CD4-positive, alpha-beta T cell (primary cell): ENCODE measurements at regions not wholly inside any gene's neighbourhood (a gene's known extent, or its start where the extent isn't known, plus 50 kb on each side); places are given as distances from the start of the nearest gene placed in this dataset.

Experiments
- ATAC-seq: fragments of 200-7000 bp; cut with Tn5 transposase; one replicate; pipeline ENCODE4 v1.10.0; 2022; ENCODE audit warnings: mild to moderate bottlenecking; ENCODE audit not compliant: poor library complexity
- CTCF ChIA-PET: fragments of 350-600 bp; sonication (Branson Sonifier 250); formaldehyde crosslinking; loops from one replicate; lab custom pipeline; 2021; ENCODE audit warnings: antibody characterized with exemption, inconsistent platforms; lab: Charles Lee
- POLR2A ChIA-PET: fragments of 350-600 bp; sonication (Branson Sonifier 250); formaldehyde crosslinking; loops from one replicate; lab custom pipeline; 2021; ENCODE audit warnings: antibody characterized with exemption, inconsistent platforms; lab: Charles Lee
- DNase-seq, 14 experiments: peaks; one replicate each; pipeline ENCODE4 v3.0.0-alpha.2; 2013 to 2020; ENCODE audit warnings: mixed read lengths in 2 of 14
- H3K27ac ChIP-seq, 2 donors: one replicate each; pipeline versions ENCODE4 v1.5.1 to v1.7.0; 2013; ENCODE audit warnings: low read length in 2 of 2, low read depth in 1 of 2, mild to moderate bottlenecking in 1 of 2
- H3K27me3 ChIP-seq, 2 experiments: 1 replicate in 1 of 2; 2 replicates in 1 of 2; pipeline versions ENCODE4 v1.6.1 to v1.7.0; 2013; ENCODE audit warnings: low read length in 2 of 2, control low read depth in 1 of 2, mild to moderate bottlenecking in 1 of 2, moderate library complexity in 1 of 2; ENCODE audit not compliant: insufficient read depth in 2 of 2, control insufficient read depth in 1 of 2
- H3K36me3 ChIP-seq: one replicate; pipeline ENCODE4 v1.6.1; 2013; ENCODE audit warnings: low read length, control low read depth; ENCODE audit not compliant: insufficient read depth
- H3K4me1 ChIP-seq: one replicate; pipeline ENCODE4 v1.6.1; 2013; ENCODE audit warnings: low read length, control low read depth; ENCODE audit not compliant: insufficient read depth
- H3K4me3 ChIP-seq: one replicate; pipeline ENCODE4 v1.5.1; 2013; ENCODE audit warnings: mild to moderate bottlenecking, low read length, moderate library complexity
- H3K9me3 ChIP-seq, 2 experiments: 1 replicate in 1 of 2; 2 replicates in 1 of 2; pipeline versions ENCODE4 v1.6.1 to v1.7.0; 2013; ENCODE audit warnings: low read length in 2 of 2, mild to moderate bottlenecking in 2 of 2, control low read depth in 1 of 2, moderate library complexity in 1 of 2; ENCODE audit not compliant: control insufficient read depth in 1 of 2, insufficient read depth in 1 of 2
- H3K27ac Mint-ChIP-seq: one replicate; pipeline ENCODE4 v1.8.0; 2020; ENCODE audit warnings: mixed read lengths
- H3K27me3 Mint-ChIP-seq: one replicate; pipeline ENCODE4 v1.8.0; 2021; ENCODE audit warnings: mixed read lengths
- H3K36me3 Mint-ChIP-seq: one replicate; pipeline ENCODE4 v1.8.0; 2021; ENCODE audit warnings: low read depth, mixed read lengths
- H3K4me1 Mint-ChIP-seq: one replicate; pipeline ENCODE4 v1.8.0; 2021; ENCODE audit warnings: low read depth, mixed read lengths
- H3K4me3 Mint-ChIP-seq: one replicate; pipeline ENCODE4 v1.8.0; 2020; ENCODE audit warnings: mild to moderate bottlenecking, mixed read lengths
- H3K9me3 Mint-ChIP-seq: one replicate; pipeline ENCODE4 v1.8.0; 2020; ENCODE audit warnings: mixed read lengths
- intact Hi-C, 2 experiments: fragments of 100-400 bp; cut with DNase I in 1 of 2; cut with micrococcal nuclease in 1 of 2; formaldehyde crosslinking; loops; one replicate each; pipeline versions ENCODE4 v1.15.1 to v1.9.0; 2023 to 2025; cut with DNase I, micrococcal nuclease
- TF ChIP-seq, protein P1 (sequence below): fragments of 200-600 bp; IDR thresholded peaks from one replicate; pipeline ENCODE4 v1.8.0; 2022; ENCODE audit warnings: antibody characterized with exemption, mild to moderate bottlenecking

GRCh38 chr12:38258411-38258810 lies 58.2 kb upstream of the ALG10B start:
- H3K27ac ChIP-seq = no peak overlapping the region
- no peaks in the 10 kb centered on the region for H3K36me3 ChIP-seq
- CTCF ChIA-PET = no interaction called here
- H3K9me3 ChIP-seq = peaks cover 0 to 4% of the 10 kb centered on the region in 2 experiments
- H3K27me3 ChIP-seq = no peaks in the 10 kb centered on the region
- Mint-ChIP-seq H3K27ac (no peak overlapping the region), H3K36me3 (no peaks in the 10 kb centered on the region), H3K9me3 (peaks cover 11% of the 10 kb centered on the region), H3K4me1 (no peaks in the 10 kb centered on the region), H3K27me3 (no peaks in the 10 kb centered on the region), H3K4me3 (no peak overlapping the region)
- TF ChIP-seq, protein P1, sequence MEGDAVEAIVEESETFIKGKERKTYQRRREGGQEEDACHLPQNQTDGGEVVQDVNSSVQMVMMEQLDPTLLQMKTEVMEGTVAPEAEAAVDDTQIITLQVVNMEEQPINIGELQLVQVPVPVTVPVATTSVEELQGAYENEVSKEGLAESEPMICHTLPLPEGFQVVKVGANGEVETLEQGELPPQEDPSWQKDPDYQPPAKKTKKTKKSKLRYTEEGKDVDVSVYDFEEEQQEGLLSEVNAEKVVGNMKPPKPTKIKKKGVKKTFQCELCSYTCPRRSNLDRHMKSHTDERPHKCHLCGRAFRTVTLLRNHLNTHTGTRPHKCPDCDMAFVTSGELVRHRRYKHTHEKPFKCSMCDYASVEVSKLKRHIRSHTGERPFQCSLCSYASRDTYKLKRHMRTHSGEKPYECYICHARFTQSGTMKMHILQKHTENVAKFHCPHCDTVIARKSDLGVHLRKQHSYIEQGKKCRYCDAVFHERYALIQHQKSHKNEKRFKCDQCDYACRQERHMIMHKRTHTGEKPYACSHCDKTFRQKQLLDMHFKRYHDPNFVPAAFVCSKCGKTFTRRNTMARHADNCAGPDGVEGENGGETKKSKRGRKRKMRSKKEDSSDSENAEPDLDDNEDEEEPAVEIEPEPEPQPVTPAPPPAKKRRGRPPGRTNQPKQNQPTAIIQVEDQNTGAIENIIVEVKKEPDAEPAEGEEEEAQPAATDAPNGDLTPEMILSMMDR = no peak
- DNase-seq (no peak), ATAC-seq (no peak)
- POLR2A ChIA-PET = no interaction called here
- intact Hi-C loops = no loop called here
- no peak overlapping the region for H3K4me3 ChIP-seq
- H3K4me1 ChIP-seq = no peaks in the 10 kb centered on the region
